ENCODE measurements at regions not wholly inside any gene's neighbourhood (a gene's known extent, or its start where the extent isn't known, plus 50 kb on each side); places are given as distances from the start of the nearest gene placed in this dataset.

GRCh38 chr20:24052599-24053275, 64.2 kb upstream of the GGTLC1 start:
- no TSS peak for BruUV-seq (replicated peaks)
- H3K27me3 Mint-ChIP-seq (ENCODE audit: insufficient read depth, unreplicated experiment), result peaks cover 9% of the 10 kb centered on the region
- Histone ChIP-seq H3K4me3 (ENCODE audit: low read depth, low read length) (no peak overlapping the region), H3K36me3 (ENCODE audit: control insufficient read depth, insufficient read depth, low read length) (no peaks in the 10 kb centered on the region), H3K4me1 (no peaks in the 10 kb centered on the region), H3K9me3 (no peaks in the 10 kb centered on the region), H3K27me3 (replicated peaks; ENCODE audit: control insufficient read depth, insufficient read depth, low read length) (no peaks in the 10 kb centered on the region)
- H3K4me1 Mint-ChIP-seq (ENCODE audit: low read depth, unreplicated experiment), result peaks cover 6% of the 10 kb centered on the region
- no peaks in the 10 kb centered on the region for H3K9me3 Mint-ChIP-seq (ENCODE audit: unreplicated experiment)
- H3K36me3 Mint-ChIP-seq (ENCODE audit: insufficient read depth, unreplicated experiment), result no peaks in the 10 kb centered on the region
- TF ChIP-seq CTCF (IDR thresholded peaks at IDR 0.05; ENCODE audit: insufficient read depth in 1 of 2, low read depth in 1 of 2, low read length in 1 of 2, severe bottlenecking in 1 of 2, unreplicated experiment in 1 of 2), result no peak
- no peak for DNase-seq
- H3K27ac Mint-ChIP-seq (ENCODE audit: unreplicated experiment), result no peak overlapping the region
- intact Hi-C loops (cut with micrococcal nuclease; ENCODE audit: unreplicated experiment), result no loop called here
- ChIA-PET CTCF (no interaction called here), POLR2A (no interaction called here)
- H3K4me3 Mint-ChIP-seq (ENCODE audit: unreplicated experiment), result no peak overlapping the region

GRCh38 chr20:24051160-24051559, 62.6 kb upstream of the GGTLC1 start:
- no peak for DNase-seq
- CTCF ChIA-PET, result no interaction called here
- Histone ChIP-seq H3K9me3 (no peaks in the 10 kb centered on the region), H3K4me3 (ENCODE audit: low read depth, low read length) (no peak overlapping the region), H3K27me3 (replicated peaks; ENCODE audit: control insufficient read depth, insufficient read depth, low read length) (no peaks in the 10 kb centered on the region), H3K4me1 (no peaks in the 10 kb centered on the region), H3K36me3 (ENCODE audit: control insufficient read depth, insufficient read depth, low read length) (no peaks in the 10 kb centered on the region)
- Mint-ChIP-seq H3K27me3 (ENCODE audit: insufficient read depth, unreplicated experiment) (peaks cover 9% of the 10 kb centered on the region), H3K4me1 (ENCODE audit: low read depth, unreplicated experiment) (peaks cover 6% of the 10 kb centered on the region), H3K9me3 (ENCODE audit: unreplicated experiment) (no peaks in the 10 kb centered on the region), H3K27ac (ENCODE audit: unreplicated experiment) (no peak overlapping the region), H3K36me3 (ENCODE audit: insufficient read depth, unreplicated experiment) (no peaks in the 10 kb centered on the region), H3K4me3 (ENCODE audit: unreplicated experiment) (no peak overlapping the region)
- TF ChIP-seq CTCF (IDR thresholded peaks at IDR 0.05; ENCODE audit: insufficient read depth in 1 of 2, low read depth in 1 of 2, low read length in 1 of 2, severe bottlenecking in 1 of 2, unreplicated experiment in 1 of 2), result no peak
- POLR2A ChIA-PET, result no interaction called here
- no TSS peak for BruUV-seq (replicated peaks)
- intact Hi-C loops (cut with micrococcal nuclease; ENCODE audit: unreplicated experiment), result loop anchor here (1.0 kb wide), 1 partner anchor 21 kb away; no protein-coding TSS in a partner anchor

GRCh38 chr20:24050119-24050518, 61.5 kb upstream of the GGTLC1 start:
- Mint-ChIP-seq H3K9me3 (ENCODE audit: unreplicated experiment) (no peaks in the 10 kb centered on the region), H3K27ac (ENCODE audit: unreplicated experiment) (no peak overlapping the region), H3K36me3 (ENCODE audit: insufficient read depth, unreplicated experiment) (no peaks in the 10 kb centered on the region), H3K27me3 (ENCODE audit: insufficient read depth, unreplicated experiment) (peaks cover 9% of the 10 kb centered on the region), H3K4me1 (ENCODE audit: low read depth, unreplicated experiment) (peaks cover 6% of the 10 kb centered on the region), H3K4me3 (ENCODE audit: unreplicated experiment) (no peak overlapping the region)
- no peak for DNase-seq
- no TSS peak for BruUV-seq (replicated peaks)
- Histone ChIP-seq H3K9me3 (no peaks in the 10 kb centered on the region), H3K4me3 (ENCODE audit: low read depth, low read length) (no peak overlapping the region), H3K27me3 (replicated peaks; ENCODE audit: control insufficient read depth, insufficient read depth, low read length) (no peaks in the 10 kb centered on the region), H3K4me1 (no peaks in the 10 kb centered on the region), H3K36me3 (ENCODE audit: control insufficient read depth, insufficient read depth, low read length) (no peaks in the 10 kb centered on the region)
- CTCF ChIA-PET, result no interaction called here
- POLR2A ChIA-PET, result no interaction called here
- intact Hi-C loops (cut with micrococcal nuclease; ENCODE audit: unreplicated experiment), result no loop called here
- no peak for TF ChIP-seq CTCF (IDR thresholded peaks at IDR 0.05; ENCODE audit: insufficient read depth in 1 of 2, low read depth in 1 of 2, low read length in 1 of 2, severe bottlenecking in 1 of 2, unreplicated experiment in 1 of 2)

Measured in Caco-2 (cell line).